Endothelial cell (in vitro differentiated cells): ENCODE measurements at regions not wholly inside any gene's neighbourhood (a gene's known extent, or its start where the extent isn't known, plus 50 kb on each side); places are given as distances from the start of the nearest gene placed in this dataset.
"Not testable (repeated sequence)": the region's sequence is repeated elsewhere in the genome, so short reads cannot be mapped to it uniquely, and the experiment has no call there.

Source experiments
- DNase-seq: peaks from one replicate; pipeline ENCODE4 v3.0.0; 2021; ENCODE audit warnings: low spot score
- H3K27ac Mint-ChIP-seq: one replicate; pipeline ENCODE4 v1.8.0; 2021; ENCODE audit warnings: mixed read lengths, inconsistent platforms; ENCODE audit not compliant: unreplicated experiment
- H3K27me3 Mint-ChIP-seq: one replicate; pipeline ENCODE4 v1.8.0; 2021; ENCODE audit warnings: mild to moderate bottlenecking, moderate library complexity, mixed read lengths, inconsistent platforms; ENCODE audit not compliant: unreplicated experiment
- H3K36me3 Mint-ChIP-seq: one replicate; pipeline ENCODE4 v1.8.0; 2021; ENCODE audit warnings: mild to moderate bottlenecking, low read depth, mixed read lengths, inconsistent platforms; ENCODE audit not compliant: unreplicated experiment
- H3K4me1 Mint-ChIP-seq: one replicate; pipeline ENCODE4 v1.8.0; 2021; ENCODE audit warnings: mild to moderate bottlenecking, mixed read lengths, inconsistent platforms; ENCODE audit not compliant: unreplicated experiment
- H3K4me3 Mint-ChIP-seq: one replicate; pipeline ENCODE4 v1.8.0; 2021; ENCODE audit warnings: mild to moderate bottlenecking, mixed read lengths, inconsistent platforms; ENCODE audit not compliant: unreplicated experiment
- H3K9me3 Mint-ChIP-seq: one replicate; pipeline ENCODE4 v1.8.0; 2021; ENCODE audit warnings: mixed read lengths, inconsistent platforms; ENCODE audit not compliant: unreplicated experiment
- CTCF ChIP-seq: fragments of 200-600 bp; sonication (generic); IDR thresholded peaks from one replicate; pipeline ENCODE4 v1.5.0; 2021; ENCODE audit warnings: antibody characterized with exemption; ENCODE audit not compliant: unreplicated experiment

- no peaks in the 10 kb centered on the region for H3K36me3 Mint-ChIP-seq
- peaks cover 13% of the 10 kb centered on the region for H3K4me1 Mint-ChIP-seq
- DNase-seq, result no peak
- no peaks in the 10 kb centered on the region for H3K9me3 Mint-ChIP-seq
- no peak overlapping the region for H3K4me3 Mint-ChIP-seq
- no peak for TF ChIP-seq CTCF
- H3K27ac Mint-ChIP-seq, result peak overlapping the region; percentile 70
- H3K27me3 Mint-ChIP-seq, result peaks cover 12% of the 10 kb centered on the region
Observed at GRCh38 chr15:28459279-28459678, 73.5 kb downstream of the GOLGA8G start.

- not testable (repeated sequence) for H3K36me3 Mint-ChIP-seq, H3K27ac Mint-ChIP-seq, H3K9me3 Mint-ChIP-seq, H3K4me3 Mint-ChIP-seq
- Mint-ChIP-seq H3K4me1 (peaks cover 13% of the 10 kb centered on the region), H3K27me3 (peaks cover 12% of the 10 kb centered on the region)
- DNase-seq, result peak; percentile 19
Observed at GRCh38 chr15:28457396-28457932, 75.3 kb downstream of the GOLGA8G start.

DNA sequence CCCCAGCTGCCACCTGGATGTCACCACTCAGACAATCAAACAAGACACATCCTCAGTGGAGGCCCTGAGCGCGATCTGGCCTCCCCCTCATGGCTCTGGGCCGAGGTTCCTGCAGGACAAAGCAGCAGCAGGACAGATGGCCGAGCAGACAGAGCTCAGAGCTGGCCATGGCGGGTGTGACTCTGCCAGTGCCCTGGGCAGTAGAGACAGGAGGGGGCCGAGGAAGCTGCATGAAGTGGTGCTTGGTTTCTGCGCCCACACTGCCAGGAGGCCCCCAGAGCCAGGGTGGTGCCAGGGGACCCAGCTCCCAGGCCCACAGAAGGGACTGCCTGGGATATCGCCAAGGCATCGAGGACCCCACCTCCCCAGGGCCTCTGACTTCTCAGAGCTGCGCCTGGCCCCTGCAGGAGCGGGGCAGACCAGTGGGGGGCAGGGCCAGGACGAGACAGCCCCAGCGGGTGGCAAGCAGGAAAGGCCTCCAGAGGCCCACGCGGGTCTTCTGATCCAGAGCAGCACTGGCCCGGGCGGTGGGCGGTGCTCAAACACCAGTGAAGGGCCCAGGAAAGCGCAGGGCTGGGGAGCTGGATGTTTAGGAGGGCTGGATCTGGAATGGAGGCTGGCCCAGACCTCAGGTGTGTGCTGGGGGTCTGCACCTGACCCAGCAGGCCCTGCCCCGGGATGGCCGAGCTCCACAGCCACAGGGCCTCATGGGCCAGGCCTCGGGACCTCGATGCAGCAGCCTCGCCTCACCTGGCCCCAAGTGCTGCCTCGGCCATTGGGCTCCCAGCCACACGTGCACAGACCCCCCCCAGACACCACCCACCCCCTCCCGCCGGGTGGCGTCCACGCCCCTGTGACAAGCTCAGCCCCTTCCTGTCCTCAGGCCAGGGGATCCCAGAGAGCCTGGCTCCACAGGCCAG is 76.0 kb downstream of the GOLGA8G start:
- Mint-ChIP-seq H3K36me3 (no peaks in the 10 kb centered on the region), H3K27ac (no peak overlapping the region), H3K27me3 (peaks cover 12% of the 10 kb centered on the region), H3K4me3 (no peak overlapping the region), H3K9me3 (no peaks in the 10 kb centered on the region), H3K4me1 (peaks cover 13% of the 10 kb centered on the region)
- DNase-seq, result peak; percentile 20
- TF ChIP-seq CTCF, result no peak

DNA sequence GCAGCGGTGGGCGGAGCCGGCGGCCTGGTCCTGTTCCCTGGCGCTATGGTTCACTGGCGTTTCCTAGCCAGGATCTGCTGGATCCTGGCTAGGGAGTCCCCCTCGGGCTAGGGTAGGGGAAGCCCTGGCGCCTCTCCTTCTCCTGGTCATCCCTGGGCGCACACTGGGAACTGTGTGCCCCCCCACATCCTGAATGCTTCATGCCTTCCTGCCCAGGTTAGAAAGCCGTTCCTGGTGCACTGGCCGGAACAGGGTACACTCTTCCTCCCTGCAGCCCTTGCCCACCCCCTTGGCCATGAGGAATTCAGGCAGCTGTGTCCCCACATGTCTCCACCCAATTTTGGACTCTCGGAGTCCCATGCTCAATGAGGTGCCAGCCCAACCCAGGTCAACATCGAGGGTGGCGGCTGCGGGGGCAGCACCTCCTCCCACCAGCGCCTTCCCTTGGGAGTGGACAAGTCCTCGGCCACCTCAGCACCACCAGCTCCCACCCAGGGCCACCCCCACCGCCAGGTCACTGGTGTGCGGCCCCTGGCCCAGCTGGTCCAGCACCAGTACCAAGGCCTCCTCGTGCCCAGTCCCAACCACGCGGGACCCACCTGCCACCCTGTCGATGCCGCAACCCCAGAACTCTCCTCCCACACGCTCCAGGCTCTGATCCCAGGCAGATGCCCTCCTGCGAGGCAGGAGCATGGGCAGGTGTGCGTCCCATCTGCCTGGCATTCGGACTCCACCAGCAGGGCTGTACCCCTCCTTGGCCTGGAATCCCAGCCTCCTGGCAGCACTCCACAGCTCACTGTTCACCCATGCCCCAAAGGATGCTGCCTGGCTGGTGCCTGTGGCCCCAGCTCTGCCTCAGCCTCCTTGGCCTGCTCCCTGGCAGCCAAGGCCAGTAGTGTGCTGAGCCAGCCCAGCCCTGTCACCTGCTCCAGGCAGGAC is 77.0 kb downstream of the GOLGA8G start:
- not testable (repeated sequence) for H3K27ac Mint-ChIP-seq, H3K4me3 Mint-ChIP-seq, H3K9me3 Mint-ChIP-seq, H3K36me3 Mint-ChIP-seq
- Mint-ChIP-seq H3K4me1 (peaks cover 13% of the 10 kb centered on the region), H3K27me3 (peaks cover 12% of the 10 kb centered on the region)
- DNase-seq, result peak; percentile 15

DNA sequence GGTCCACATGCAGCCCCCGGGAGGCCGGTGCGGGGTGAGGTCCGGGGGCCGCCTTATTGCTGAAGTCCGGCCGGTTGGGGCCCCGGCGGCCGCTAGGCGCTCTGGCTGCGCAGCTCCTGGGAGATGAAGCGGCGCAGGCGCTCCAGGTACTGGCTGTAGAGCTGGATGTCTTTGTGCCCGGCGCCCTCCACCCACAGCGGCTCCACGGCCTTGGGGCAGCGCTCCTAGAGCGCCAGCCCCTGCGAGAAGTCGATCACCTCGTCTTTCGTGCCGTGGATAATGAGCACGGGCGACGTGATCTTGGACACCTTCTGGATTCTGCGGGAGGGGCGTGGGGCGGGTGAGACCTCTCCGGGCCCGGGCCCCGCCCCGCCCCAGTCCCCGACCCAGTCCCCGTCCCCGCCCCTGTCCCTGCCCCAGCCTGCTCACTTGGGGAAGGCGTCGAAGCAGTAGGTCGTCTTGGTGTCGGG is 76.3 kb downstream of the GOLGA8F start:
- H3K27me3 Mint-ChIP-seq, result peaks cover 12% of the 10 kb centered on the region
- not testable (repeated sequence) for H3K4me3 Mint-ChIP-seq, H3K36me3 Mint-ChIP-seq, H3K4me1 Mint-ChIP-seq, H3K27ac Mint-ChIP-seq, H3K9me3 Mint-ChIP-seq
- DNase-seq, result peak; percentile 39
